GM04503 (cell line): ENCODE measurements at regions not wholly inside any gene's neighbourhood (a gene's known extent, or its start where the extent isn't known, plus 50 kb on each side); places are given as distances from the start of the nearest gene placed in this dataset.

ENCODE experiments used
- DNase-seq: peaks from one replicate; pipeline ENCODE4 v3.0.0-alpha.2; 2012; ENCODE audit warnings: low read depth

- no peak for DNase-seq
Measured at GRCh38 chr1:222370081-222370912, 177.6 kb downstream of the HHIPL2 start.

GRCh38 chr1:222369148-222369547, 178.8 kb downstream of the HHIPL2 start:
- no peak for DNase-seq

- DNase-seq = no peak
Measured at GRCh38 chr1:222358100-222358499, 189.8 kb downstream of the HHIPL2 start.

GRCh38 chr1:222357252-222357651, 190.7 kb downstream of the HHIPL2 start:
- no peak for DNase-seq

- DNase-seq = no peak
Measured at GRCh38 chr1:222347627-222348026, 200.3 kb downstream of the HHIPL2 start.

GRCh38 chr1:222346955-222347354, 200.9 kb downstream of the HHIPL2 start:
- DNase-seq = no peak

GRCh38 chr1:222339376-222339947, 208.4 kb downstream of the HHIPL2 start:
- DNase-seq = no peak

- no peak for DNase-seq
Measured at GRCh38 chr1:222335586-222335985, 212.3 kb downstream of the HHIPL2 start.

- no peak for DNase-seq
Measured at GRCh38 chr1:222334026-222334680, 213.8 kb downstream of the HHIPL2 start.

GRCh38 chr1:222331765-222332164, 216.1 kb downstream of the HHIPL2 start:
- no peak for DNase-seq

GRCh38 chr1:222331340-222331739, 216.6 kb downstream of the HHIPL2 start:
- no peak for DNase-seq

- DNase-seq = no peak
Measured at GRCh38 chr1:222329493-222330045, 218.3 kb downstream of the HHIPL2 start.

- DNase-seq = no peak
Measured at GRCh38 chr1:222326710-222327036, 221.2 kb downstream of the HHIPL2 start.

GRCh38 chr1:222326006-222326709, 221.7 kb downstream of the HHIPL2 start:
- no peak for DNase-seq

GRCh38 chr1:222325506-222325905, 222.4 kb downstream of the HHIPL2 start:
- DNase-seq = no peak

GRCh38 chr1:222314839-222315238, 233.1 kb downstream of the HHIPL2 start:
- DNase-seq = no peak

GRCh38 chr1:222310836-222311235, 237.1 kb downstream of the HHIPL2 start:
- no peak for DNase-seq

GRCh38 chr1:222307621-222308020, 240.3 kb downstream of the HHIPL2 start:
- DNase-seq = no peak

GRCh38 chr1:222306512-222306911, 241.4 kb downstream of the HHIPL2 start:
- DNase-seq = no peak

- no peak for DNase-seq
Measured at GRCh38 chr1:222306011-222306410, 241.9 kb downstream of the HHIPL2 start.

GRCh38 chr1:222301652-222302051, 246.3 kb downstream of the HHIPL2 start:
- no peak for DNase-seq

GRCh38 chr1:222299524-222299923, 248.4 kb downstream of the HHIPL2 start:
- no peak for DNase-seq
